HepG2 (cell line): ENCODE measurements at regions not wholly inside any gene's neighbourhood (a gene's known extent, or its start where the extent isn't known, plus 50 kb on each side); places are given as distances from the start of the nearest gene placed in this dataset.

Experiments
- ATAC-seq: fragments of 200-7000 bp; cut with Tn5 transposase; 3 replicates; pipeline ENCODE4 v1.9.1; 2020; ENCODE audit warnings: mild to moderate bottlenecking, moderate library complexity
- BruUV-seq: library from RNA; stranded (reverse); fragments of 400-500 nt; replicated peaks from 2 replicates; lab custom pipeline; 2021; lab: Mats Ljungman, UMichigan
- CTCF ChIA-PET: fragments of 300-600 bp; formaldehyde crosslinking; extraction: SDS; loops from one replicate; lab custom pipeline; 2021; ENCODE audit warnings: low total read pairs, inconsistent platforms, low intra/inter-chr PET ratio; lab: Yijun Ruan, JAX
- POLR2A ChIA-PET: fragments of 350-600 bp; sonication (Branson Sonifier 250); formaldehyde crosslinking; loops from one replicate; lab custom pipeline; 2020; ENCODE audit warnings: antibody characterized with exemption, inconsistent platforms; lab: Yijun Ruan, JAX
- DNase-seq: peaks from one replicate; pipeline ENCODE4 v3.0.0-alpha.2; 2015; ENCODE audit warnings: low spot score
- FAIRE-seq: peaks from 3 replicates; lab custom pipeline; 2011; peaks lifted over from hg19 to GRCh38; lab: Jason Lieb, UNC
- H2AFZ ChIP-seq: one replicate; pipeline ENCODE4 v1.6.1; 2011; ENCODE audit warnings: low read length, inconsistent platforms
- H3K27ac ChIP-seq: fragments of 300-600 bp; 3 replicates; pipeline ENCODE4 v1.8.0; 2011; ENCODE audit warnings: mixed run types, mild to moderate bottlenecking, mixed read lengths, low read length, inconsistent platforms; ENCODE audit not compliant: insufficient read depth; ENCODE audit errors: extremely low read length
- H3K27me3 ChIP-seq, 2 experiments: fragments of 200-600 bp in 1 of 2; 2 replicates in 1 of 2; 3 replicates in 1 of 2; pipeline versions ENCODE4 v1.6.0 to v1.8.0; 2011; ENCODE audit warnings: low read length in 2 of 2, mild to moderate bottlenecking in 2 of 2, moderate library complexity in 2 of 2, inconsistent platforms in 1 of 2; ENCODE audit not compliant: insufficient read depth in 2 of 2, control insufficient read depth in 1 of 2
- H3K36me3 ChIP-seq, 2 experiments: fragments of 200-600 bp in 1 of 2; replicated peaks in 1 of 2; 2 replicates in 1 of 2; 3 replicates in 1 of 2; pipeline versions ENCODE4 v1.5.1 to v1.8.0; 2011; ENCODE audit warnings: low read length in 2 of 2, inconsistent platforms in 1 of 2; ENCODE audit not compliant: insufficient read depth in 2 of 2, control insufficient read depth in 1 of 2
- H3K4me1 ChIP-seq: 2 replicates; pipeline ENCODE4 v1.5.1; 2012; ENCODE audit warnings: low read length, inconsistent platforms; ENCODE audit not compliant: insufficient read depth
- H3K4me2 ChIP-seq: 2 replicates; pipeline ENCODE4 v1.6.0; 2011; ENCODE audit warnings: low read depth, low read length, inconsistent platforms
- H3K4me3 ChIP-seq, 3 experiments: fragments of 200-600 bp in 1 of 3; sonication (generic), shearing (Covaris generic) in 1 of 3; replicated peaks in 1 of 3; 2 replicates each; pipeline ENCODE4 v1.5.1; 2011 to 2016; ENCODE audit warnings: low read length in 3 of 3, inconsistent platforms in 2 of 3, low read depth in 2 of 3, mild to moderate bottlenecking in 2 of 3, control low read depth in 1 of 3, mixed read lengths in 1 of 3; ENCODE audit not compliant: insufficient read depth in 1 of 3
- H3K79me2 ChIP-seq: one replicate; pipeline ENCODE4 v1.6.1; 2011; ENCODE audit warnings: low read length, inconsistent platforms; ENCODE audit not compliant: insufficient read depth
- H3K9ac ChIP-seq: 2 replicates; pipeline ENCODE4 v1.6.0; 2011; ENCODE audit warnings: mild to moderate bottlenecking, low read depth, low read length, inconsistent platforms; ENCODE audit not compliant: insufficient read depth
- H3K9me3 ChIP-seq: 2 replicates; pipeline ENCODE4 v1.5.1; 2012; ENCODE audit warnings: mild to moderate bottlenecking, low read length
- H4K20me1 ChIP-seq: 2 replicates; pipeline ENCODE4 v1.6.0; 2011; ENCODE audit warnings: inconsistent platforms, mild to moderate bottlenecking, low read length, moderate library complexity; ENCODE audit not compliant: insufficient read depth
- ARNT ChIP-seq: fragments of 450-650 bp; IDR thresholded peaks from 2 replicates; pipeline ENCODE4 v1.6.1; 2017
- BHLHE40 ChIP-seq: IDR thresholded peaks from 2 replicates; pipeline ENCODE4 v1.6.1; 2011; ENCODE audit warnings: low read length, improper control_type of control experiment
- CCAR2 ChIP-seq: fragments of 200-400 bp; formaldehyde crosslinking; optimal IDR thresholded peaks from 2 replicates; pipeline ENCODE3; 2018; ENCODE audit warnings: low read depth, mild to moderate bottlenecking, low read length, moderate library complexity
- DMTF1 ChIP-seq: sonication (generic); formaldehyde crosslinking; IDR thresholded peaks from 2 replicates; pipeline ENCODE4 v1.4.0; 2020; ENCODE audit warnings: mild to moderate bottlenecking, missing genetic modification reagents
- FLYWCH1 ChIP-seq: sonication (generic); formaldehyde crosslinking; IDR thresholded peaks from 2 replicates; pipeline ENCODE4 v1.8.1; 2023; ENCODE audit warnings: mild to moderate bottlenecking, missing genetic modification reagents
- GTF3A ChIP-seq: sonication (generic); formaldehyde crosslinking; conservative IDR thresholded peaks from 2 replicates; pipeline ENCODE4 v1.4.0; 2020; ENCODE audit warnings: mild to moderate bottlenecking, missing genetic modification reagents
- NR1H2 ChIP-seq: sonication (generic); formaldehyde crosslinking; IDR thresholded peaks from 2 replicates; pipeline ENCODE4 v1.8.1; 2022; ENCODE audit warnings: low read depth, missing genetic modification reagents, borderline replicate concordance
- PITX1 ChIP-seq: sonication (generic); formaldehyde crosslinking; IDR thresholded peaks from 2 replicates; pipeline ENCODE4 v1.5.1; 2020; ENCODE audit warnings: mild to moderate bottlenecking, missing genetic modification reagents
- SMARCC2 ChIP-seq: fragments of 450-650 bp; IDR thresholded peaks from 2 replicates; pipeline ENCODE4 v1.6.1; 2017; ENCODE audit warnings: antibody characterized with exemption, mild to moderate bottlenecking
- ZNF282 ChIP-seq: fragments of 450-650 bp; IDR thresholded peaks from 2 replicates; pipeline ENCODE4 v1.6.1; 2018; ENCODE audit not compliant: partially characterized antibody
- ZNF547 ChIP-seq: sonication (generic); formaldehyde crosslinking; IDR thresholded peaks from 2 replicates; pipeline ENCODE4 v1.5.1; 2020; ENCODE audit warnings: mild to moderate bottlenecking, missing genetic modification reagents
- ZNF569 ChIP-seq: sonication (generic); formaldehyde crosslinking; IDR thresholded peaks from 2 replicates; pipeline ENCODE4 v1.5.0; 2020; ENCODE audit warnings: mild to moderate bottlenecking, missing genetic modification reagents, moderate library complexity, borderline replicate concordance
- ZNF777 ChIP-seq: sonication (generic); formaldehyde crosslinking; IDR thresholded peaks from 2 replicates; pipeline ENCODE4 v1.4.0; 2020; ENCODE audit warnings: missing genetic modification reagents
- WGBS: methylation state at CpG from one replicate; pipeline ENCODE4 v1.1.6; 2017; ENCODE audit warnings: low lambda C conversion rate; 5-methylcytosine and 5-hydroxymethylcytosine counted together
- in situ Hi-C: cut with HindIII; loops from 2 replicates; pipeline ENCODE4 v1.10.0; 2017; ENCODE audit warnings: low pct_unique_long_range_greater_than_20kb; ENCODE audit not compliant: extremely low pct_ligation_motif_present
- intact Hi-C: fragments of 100-400 bp; cut with micrococcal nuclease; formaldehyde crosslinking; loops from one replicate; pipeline ENCODE4 v1.10.0; 2022; ENCODE audit not compliant: unreplicated experiment

- Histone ChIP-seq H3K36me3 (no peaks in the 10 kb centered on the region), H3K4me2 (no peak overlapping the region), H3K79me2 (no peaks in the 10 kb centered on the region), H3K27me3 (peaks cover 0 to 6% of the 10 kb centered on the region in 2 experiments; a peak in 3 of 5 replicates), H3K27ac (no peak overlapping the region), H3K9me3 (no peaks in the 10 kb centered on the region), H3K4me3 (no peak overlapping the region), H3K9ac (no peak overlapping the region), H2AFZ (no peak overlapping the region), H3K4me1 (no peaks in the 10 kb centered on the region), H4K20me1 (no peaks in the 10 kb centered on the region)
- ChIA-PET POLR2A (no interaction called here), CTCF (no interaction called here)
- TF ChIP-seq NR1H2 (CRISPR knock-in tag) (no peak), DMTF1 (CRISPR knock-in tag) (no peak), ZNF547 (CRISPR knock-in tag) (no peak), PITX1 (CRISPR knock-in tag) (no peak), ARNT (no peak), ZNF282 (no peak), FLYWCH1 (CRISPR knock-in tag) (no peak), ZNF569 (CRISPR knock-in tag) (no peak), SMARCC2 (no peak), ZNF777 (CRISPR knock-in tag) (no peak), BHLHE40 (no peak), GTF3A (CRISPR knock-in tag) (no peak), CCAR2 (no peak)
- no peak for ATAC-seq
- BruUV-seq: no TSS peak
- DNase-seq: no peak
- 4% methylated on average over 4 of the region's 4 CpGs for WGBS
- no peak for FAIRE-seq
- intact Hi-C loops (no loop called here), in situ Hi-C loops (no loop called here)
These were observed 259.9 kb downstream of the EFNB2 start for GRCh38 chr13:106275446-106276032.
